Mammary epithelial cell (primary cell): ENCODE measurements at regions not wholly inside any gene's neighbourhood (a gene's known extent, or its start where the extent isn't known, plus 50 kb on each side); places are given as distances from the start of the nearest gene placed in this dataset.

ENCODE experiments used
- EZH2 ChIP-seq: IDR thresholded peaks from 2 replicates; pipeline ENCODE4 v1.6.1; 2012; ENCODE audit warnings: low read length, inconsistent platforms, borderline replicate concordance
- TF ChIP-seq, protein P1 (sequence below), 2 donors: IDR thresholded peaks in 1 of 2; conservative IDR thresholded peaks in 1 of 2; 2 replicates each; pipeline ENCODE4 v1.5.1; 2011 to 2012; ENCODE audit warnings: inconsistent platforms in 2 of 2, low read length in 2 of 2, mild to moderate bottlenecking in 2 of 2, control low read depth in 1 of 2, low read depth in 1 of 2; ENCODE audit not compliant: insufficient read depth in 1 of 2; ENCODE audit errors: extremely low read depth in 1 of 2

- TF ChIP-seq, protein P1, sequence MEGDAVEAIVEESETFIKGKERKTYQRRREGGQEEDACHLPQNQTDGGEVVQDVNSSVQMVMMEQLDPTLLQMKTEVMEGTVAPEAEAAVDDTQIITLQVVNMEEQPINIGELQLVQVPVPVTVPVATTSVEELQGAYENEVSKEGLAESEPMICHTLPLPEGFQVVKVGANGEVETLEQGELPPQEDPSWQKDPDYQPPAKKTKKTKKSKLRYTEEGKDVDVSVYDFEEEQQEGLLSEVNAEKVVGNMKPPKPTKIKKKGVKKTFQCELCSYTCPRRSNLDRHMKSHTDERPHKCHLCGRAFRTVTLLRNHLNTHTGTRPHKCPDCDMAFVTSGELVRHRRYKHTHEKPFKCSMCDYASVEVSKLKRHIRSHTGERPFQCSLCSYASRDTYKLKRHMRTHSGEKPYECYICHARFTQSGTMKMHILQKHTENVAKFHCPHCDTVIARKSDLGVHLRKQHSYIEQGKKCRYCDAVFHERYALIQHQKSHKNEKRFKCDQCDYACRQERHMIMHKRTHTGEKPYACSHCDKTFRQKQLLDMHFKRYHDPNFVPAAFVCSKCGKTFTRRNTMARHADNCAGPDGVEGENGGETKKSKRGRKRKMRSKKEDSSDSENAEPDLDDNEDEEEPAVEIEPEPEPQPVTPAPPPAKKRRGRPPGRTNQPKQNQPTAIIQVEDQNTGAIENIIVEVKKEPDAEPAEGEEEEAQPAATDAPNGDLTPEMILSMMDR (conservative IDR thresholded peaks at IDR 0.05 in 1 of 2, IDR thresholded peaks at IDR 0.05 in 1 of 2; ENCODE audit: extremely low read depth in 1 of 2, insufficient read depth in 1 of 2, low read depth in 1 of 2, low read length in 2 of 2) = no peak
- no peak for TF ChIP-seq EZH2
These were observed 629.3 kb upstream of the NEGR1 start for GRCh38 chr1:72911656-72912055.
